ENCODE measurements at regions not wholly inside any gene's neighbourhood (a gene's known extent, or its start where the extent isn't known, plus 50 kb on each side); places are given as distances from the start of the nearest gene placed in this dataset.

- TF ChIP-seq CTCF (IDR thresholded peaks at IDR 0.05) (no peak), ZFX (IDR thresholded peaks at IDR 0.05; ENCODE audit: borderline replicate concordance) (no peak)
These were observed 1670.2 kb upstream of the PCDH20 start for GRCh38 chr13:63085851-63086250.

All from 22Rv1 (cell line).